ENCODE measurements at regions not wholly inside any gene's neighbourhood (a gene's known extent, or its start where the extent isn't known, plus 50 kb on each side); places are given as distances from the start of the nearest gene placed in this dataset.

GRCh38 chr9:24438876-24439275 is 106.8 kb downstream of the IZUMO3 start (continued):
- TF ChIP-seq ZSCAN4 (tag by site-specific recombination; IDR thresholded peaks at IDR 0.05) (no peak), ZNF580 (tag by site-specific recombination; IDR thresholded peaks at IDR 0.05) (no peak)

GRCh38 chr9:24436761-24437160 is 108.9 kb downstream of the IZUMO3 start:
- no peaks in the 10 kb centered on the region for H3K9me3 ChIP-seq (ENCODE audit: control insufficient read depth, insufficient read depth, low read depth, low read length)
- H3K4me3 ChIP-seq (ENCODE audit: low read depth, low read length) = no peak overlapping the region
- CTCF ChIA-PET = no interaction called here

DNA sequence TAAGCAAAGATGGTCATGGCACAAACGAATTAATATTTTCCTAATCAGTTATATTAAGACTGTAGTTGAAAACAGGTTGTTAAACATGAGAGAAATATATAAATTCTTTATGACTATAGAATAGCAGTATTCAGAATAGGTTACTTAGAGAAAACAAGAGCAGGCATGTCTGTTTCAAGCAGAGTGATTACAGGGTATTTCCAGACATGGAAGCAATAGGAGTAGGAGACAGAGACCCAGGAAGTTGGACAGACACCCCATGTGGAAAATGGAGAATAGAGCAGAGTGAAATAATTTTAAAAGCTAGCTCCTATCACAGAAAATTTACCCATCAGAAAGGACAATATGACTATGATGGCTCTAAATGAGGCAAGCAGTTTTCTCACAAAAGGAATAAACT is 111.5 kb downstream of the IZUMO3 start:
- no peaks in the 10 kb centered on the region for H3K36me3 ChIP-seq (ENCODE audit: control insufficient read depth in 2 of 2, insufficient read depth in 1 of 2, low read length in 2 of 2)
- CTCF ChIA-PET = no interaction called here

More at GRCh38 chr9:24436761-24437160, 108.9 kb downstream of the IZUMO3 start:
- POLR2A ChIA-PET = no interaction called here
- Histone ChIP-seq H3K27ac (ENCODE audit: extremely low read depth, low read depth, low read length) (no peak overlapping the region), H3K36me3 (ENCODE audit: control insufficient read depth in 2 of 2, insufficient read depth in 1 of 2, low read length in 2 of 2) (no peaks in the 10 kb centered on the region), H3K4me1 (ENCODE audit: control insufficient read depth, insufficient read depth, low read length) (no peaks in the 10 kb centered on the region)
- TF ChIP-seq ZBTB8A (tag by site-specific recombination; IDR thresholded peaks at IDR 0.05) (no peak), ZNF121 (tag by site-specific recombination; IDR thresholded peaks at IDR 0.05) (no peak), ZNF341 (tag by site-specific recombination; IDR thresholded peaks at IDR 0.05; ENCODE audit: low read depth) (no peak)

GRCh38 chr9:24416136-24416535 is 129.6 kb downstream of the IZUMO3 start:
- Histone ChIP-seq H3K27ac (ENCODE audit: extremely low read depth, low read depth, low read length) (no peak overlapping the region), H3K36me3 (ENCODE audit: control insufficient read depth in 2 of 2, insufficient read depth in 1 of 2, low read length in 2 of 2) (no peaks in the 10 kb centered on the region), H3K4me3 (ENCODE audit: low read depth, low read length) (no peak overlapping the region), H3K4me1 (ENCODE audit: control insufficient read depth, insufficient read depth, low read length) (no peaks in the 10 kb centered on the region), H3K9me3 (ENCODE audit: control insufficient read depth, insufficient read depth, low read depth, low read length) (no peaks in the 10 kb centered on the region)
- ChIA-PET CTCF (no interaction called here), POLR2A (no interaction called here)
- no peak for TF ChIP-seq YY1 (tag by site-specific recombination; IDR thresholded peaks at IDR 0.05)
- TF ChIP-seq ZNF404 (tag by site-specific recombination; IDR thresholded peaks at IDR 0.05) = no peak
- TF ChIP-seq SCRT2 (tag by site-specific recombination; IDR thresholded peaks at IDR 0.05) = no peak
- no peak for TF ChIP-seq ZSCAN30 (tag by site-specific recombination; IDR thresholded peaks at IDR 0.05)
- no peak for TF ChIP-seq ZNF280C (tag by site-specific recombination; IDR thresholded peaks at IDR 0.05)
- TF ChIP-seq SETDB1 (IDR thresholded peaks at IDR 0.05; ENCODE audit: insufficient read length, low read length) = no peak
- no peak for TF ChIP-seq ZNF561 (tag by site-specific recombination; IDR thresholded peaks at IDR 0.05; ENCODE audit: borderline replicate concordance)
- no peak for TF ChIP-seq ZNF521 (tag by site-specific recombination; IDR thresholded peaks at IDR 0.05)
- no peak for TF ChIP-seq ZNF37A (tag by site-specific recombination; IDR thresholded peaks at IDR 0.05)
- TF ChIP-seq TRIM28 (IDR thresholded peaks at IDR 0.05; ENCODE audit: borderline replicate concordance, low read length) = no peak

More for the DNA sequence above, 111.5 kb downstream of the IZUMO3 start:
- Histone ChIP-seq H3K27ac (ENCODE audit: extremely low read depth, low read depth, low read length) (no peak overlapping the region), H3K9me3 (ENCODE audit: control insufficient read depth, insufficient read depth, low read depth, low read length) (no peaks in the 10 kb centered on the region), H3K4me1 (ENCODE audit: control insufficient read depth, insufficient read depth, low read length) (no peaks in the 10 kb centered on the region), H3K4me3 (ENCODE audit: low read depth, low read length) (no peak overlapping the region)
- POLR2A ChIA-PET = no interaction called here
- TF ChIP-seq BCL11B (tag by site-specific recombination; IDR thresholded peaks at IDR 0.05; ENCODE audit: low read depth) (no peak), ZNF350 (tag by site-specific recombination; IDR thresholded peaks at IDR 0.05) (no peak), ZNF791 (tag by site-specific recombination; IDR thresholded peaks at IDR 0.05) (no peak), ZNF266 (tag by site-specific recombination; IDR thresholded peaks at IDR 0.05; ENCODE audit: low read depth) (no peak), ZNF426 (tag by site-specific recombination; IDR thresholded peaks at IDR 0.05) (no peak), ZNF239 (tag by site-specific recombination; IDR thresholded peaks at IDR 0.05) (no peak), KLF7 (tag by site-specific recombination; IDR thresholded peaks at IDR 0.05; ENCODE audit: borderline replicate concordance) (no peak), ZEB2 (tag by site-specific recombination; IDR thresholded peaks at IDR 0.05) (no peak)
- TF ChIP-seq, protein P1, sequence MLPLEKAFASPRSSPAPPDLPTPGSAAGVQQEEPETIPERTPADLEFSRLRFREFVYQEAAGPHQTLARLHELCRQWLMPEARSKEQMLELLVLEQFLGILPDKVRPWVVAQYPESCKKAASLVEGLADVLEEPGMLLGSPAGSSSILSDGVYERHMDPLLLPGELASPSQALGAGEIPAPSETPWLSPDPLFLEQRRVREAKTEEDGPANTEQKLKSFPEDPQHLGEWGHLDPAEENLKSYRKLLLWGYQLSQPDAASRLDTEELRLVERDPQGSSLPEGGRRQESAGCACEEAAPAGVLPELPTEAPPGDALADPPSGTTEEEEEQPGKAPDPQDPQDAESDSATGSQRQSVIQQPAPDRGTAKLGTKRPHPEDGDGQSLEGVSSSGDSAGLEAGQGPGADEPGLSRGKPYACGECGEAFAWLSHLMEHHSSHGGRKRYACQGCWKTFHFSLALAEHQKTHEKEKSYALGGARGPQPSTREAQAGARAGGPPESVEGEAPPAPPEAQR (tag by site-specific recombination; IDR thresholded peaks at IDR 0.05) = no peak
- TF ChIP-seq, protein P2, sequence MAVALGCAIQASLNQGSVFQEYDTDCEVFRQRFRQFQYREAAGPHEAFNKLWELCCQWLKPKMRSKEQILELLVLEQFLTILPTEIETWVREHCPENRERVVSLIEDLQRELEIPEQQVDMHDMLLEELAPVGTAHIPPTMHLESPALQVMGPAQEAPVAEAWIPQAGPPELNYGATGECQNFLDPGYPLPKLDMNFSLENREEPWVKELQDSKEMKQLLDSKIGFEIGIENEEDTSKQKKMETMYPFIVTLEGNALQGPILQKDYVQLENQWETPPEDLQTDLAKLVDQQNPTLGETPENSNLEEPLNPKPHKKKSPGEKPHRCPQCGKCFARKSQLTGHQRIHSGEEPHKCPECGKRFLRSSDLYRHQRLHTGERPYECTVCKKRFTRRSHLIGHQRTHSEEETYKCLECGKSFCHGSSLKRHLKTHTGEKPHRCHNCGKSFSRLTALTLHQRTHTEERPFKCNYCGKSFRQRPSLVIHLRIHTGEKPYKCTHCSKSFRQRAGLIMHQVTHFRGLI (tag by site-specific recombination; IDR thresholded peaks at IDR 0.05) = no peak
- TF ChIP-seq, protein P3, sequence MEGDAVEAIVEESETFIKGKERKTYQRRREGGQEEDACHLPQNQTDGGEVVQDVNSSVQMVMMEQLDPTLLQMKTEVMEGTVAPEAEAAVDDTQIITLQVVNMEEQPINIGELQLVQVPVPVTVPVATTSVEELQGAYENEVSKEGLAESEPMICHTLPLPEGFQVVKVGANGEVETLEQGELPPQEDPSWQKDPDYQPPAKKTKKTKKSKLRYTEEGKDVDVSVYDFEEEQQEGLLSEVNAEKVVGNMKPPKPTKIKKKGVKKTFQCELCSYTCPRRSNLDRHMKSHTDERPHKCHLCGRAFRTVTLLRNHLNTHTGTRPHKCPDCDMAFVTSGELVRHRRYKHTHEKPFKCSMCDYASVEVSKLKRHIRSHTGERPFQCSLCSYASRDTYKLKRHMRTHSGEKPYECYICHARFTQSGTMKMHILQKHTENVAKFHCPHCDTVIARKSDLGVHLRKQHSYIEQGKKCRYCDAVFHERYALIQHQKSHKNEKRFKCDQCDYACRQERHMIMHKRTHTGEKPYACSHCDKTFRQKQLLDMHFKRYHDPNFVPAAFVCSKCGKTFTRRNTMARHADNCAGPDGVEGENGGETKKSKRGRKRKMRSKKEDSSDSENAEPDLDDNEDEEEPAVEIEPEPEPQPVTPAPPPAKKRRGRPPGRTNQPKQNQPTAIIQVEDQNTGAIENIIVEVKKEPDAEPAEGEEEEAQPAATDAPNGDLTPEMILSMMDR (tag by site-specific recombination; IDR thresholded peaks at IDR 0.05) = no peak
